DMS79 treated with DMSO at 0.1 percent for 48 hours (cell line): ENCODE measurements at regions not wholly inside any gene's neighbourhood (a gene's known extent, or its start where the extent isn't known, plus 50 kb on each side); places are given as distances from the start of the nearest gene placed in this dataset.

ENCODE experiments used
- DNase-seq: peaks from one replicate; lab custom pipeline; 2025; lab: John Stamatoyannopoulos, UW

GRCh38 chr5:57335092-57335660, 147.4 kb downstream of the ACTBL2 start:
- DNase-seq, result no peak

DNA sequence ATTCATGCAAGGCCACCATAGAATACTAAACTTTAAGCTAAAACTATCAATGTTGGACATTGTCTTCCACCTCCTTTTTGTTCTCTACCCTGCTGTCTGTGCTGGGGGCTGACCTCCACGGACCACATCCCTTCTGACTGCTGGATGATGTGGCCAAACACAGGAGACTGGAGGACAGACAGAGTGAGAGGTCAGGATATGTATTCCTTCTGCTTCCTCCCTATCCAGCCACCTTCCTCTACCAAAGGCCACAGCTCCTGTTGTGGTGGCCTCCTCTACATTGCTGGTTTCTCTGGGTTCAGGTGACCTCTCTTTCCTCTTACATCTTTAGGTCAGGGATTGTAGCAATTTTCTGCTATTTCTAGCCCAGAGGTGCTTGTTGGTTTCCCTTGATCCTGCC, 148.1 kb downstream of the ACTBL2 start:
- no peak for DNase-seq

DNA sequence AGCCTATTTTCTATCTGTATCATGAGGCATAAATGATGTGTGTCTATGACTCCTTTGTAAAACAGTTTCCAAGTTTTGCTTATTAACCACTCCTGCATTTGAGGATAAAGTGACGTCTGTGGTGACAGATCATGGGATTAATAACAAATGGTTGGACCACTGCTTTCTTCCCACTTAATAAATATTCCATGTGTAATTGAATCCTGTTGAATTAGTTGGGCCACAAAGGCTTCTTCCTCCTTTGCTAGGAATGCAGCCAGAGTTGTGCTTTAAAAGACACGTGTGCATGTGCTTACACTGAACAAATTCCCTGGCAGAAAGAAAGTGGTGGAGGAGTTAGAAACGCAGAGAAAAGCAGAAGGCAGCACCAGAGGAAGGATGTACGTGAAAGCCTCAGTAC, 150.2 kb downstream of the ACTBL2 start:
- DNase-seq, result no peak

DNA sequence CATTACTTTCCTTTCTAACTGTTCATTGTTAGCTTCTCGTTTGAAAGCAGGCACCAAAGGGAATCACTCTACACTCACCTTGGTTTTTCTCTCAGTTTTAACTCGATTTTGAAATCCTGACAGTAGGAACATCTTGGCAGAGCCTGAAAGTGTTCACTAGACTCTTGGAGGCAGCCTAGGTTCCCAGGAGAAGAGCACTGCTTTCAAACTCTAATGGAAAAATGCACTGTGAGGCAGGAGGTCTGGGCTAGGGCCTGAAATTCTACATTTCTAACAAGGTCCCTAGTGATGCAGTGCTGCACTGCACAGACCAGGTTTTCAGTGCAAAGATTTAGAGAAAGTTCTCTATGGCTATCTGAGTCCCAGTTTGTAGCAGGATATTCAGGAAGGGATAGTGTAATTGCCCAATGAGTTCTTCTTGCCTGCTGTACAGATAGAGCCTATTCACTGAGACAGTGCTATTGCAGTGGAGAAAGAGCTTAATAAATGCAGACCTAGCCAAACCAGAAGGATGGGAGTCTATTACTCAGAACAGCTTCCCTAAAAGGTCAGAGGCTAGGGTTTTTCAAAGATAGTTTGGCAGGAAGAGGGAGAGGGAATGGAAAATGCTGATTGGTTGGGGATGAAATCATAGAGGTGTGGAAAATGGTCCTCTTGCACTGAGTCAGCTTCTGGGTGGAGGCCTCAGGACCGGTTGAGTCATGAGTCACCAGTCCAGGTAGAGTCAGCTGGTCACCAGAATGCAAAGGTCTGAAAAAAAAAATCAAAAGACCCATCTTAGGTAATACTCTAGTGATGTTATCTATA, 153.9 kb downstream of the GPBP1 start:
- DNase-seq, result no peak

DNA sequence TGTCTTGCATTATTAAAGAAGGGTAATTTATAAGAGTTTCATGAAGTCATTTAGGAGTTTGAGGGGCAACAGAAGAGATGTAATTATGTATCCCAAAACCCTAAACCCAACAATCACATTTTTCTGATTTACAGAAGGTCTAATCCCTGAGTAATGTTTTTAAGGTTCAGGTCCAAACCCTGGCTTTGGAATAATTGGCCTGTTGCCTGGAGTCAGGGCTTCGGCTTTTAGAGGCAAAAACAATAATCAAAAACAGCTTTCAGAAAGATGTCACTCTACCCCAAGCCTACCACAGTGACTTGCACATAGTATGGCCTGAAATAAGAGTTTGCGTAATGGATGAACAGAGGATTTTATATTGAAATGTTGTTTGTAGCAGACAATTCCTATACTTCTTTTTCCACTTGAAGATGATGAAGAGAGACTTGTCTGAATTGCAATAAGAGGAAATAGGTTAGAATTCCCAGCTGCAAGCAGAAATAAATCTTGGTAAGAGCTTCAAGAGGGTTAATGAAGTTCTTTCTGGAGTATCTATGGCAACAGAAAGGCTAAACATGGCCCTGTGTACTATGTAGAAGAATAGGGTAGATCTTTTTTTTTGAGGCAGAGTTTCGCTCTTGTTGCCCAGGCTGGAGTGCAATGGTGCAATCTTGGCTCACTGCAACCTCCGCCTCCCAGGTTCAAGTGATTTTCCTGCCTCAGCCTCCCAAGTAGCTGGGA, 152.0 kb downstream of the GPBP1 start:
- DNase-seq, result peak; percentile 11

DNA sequence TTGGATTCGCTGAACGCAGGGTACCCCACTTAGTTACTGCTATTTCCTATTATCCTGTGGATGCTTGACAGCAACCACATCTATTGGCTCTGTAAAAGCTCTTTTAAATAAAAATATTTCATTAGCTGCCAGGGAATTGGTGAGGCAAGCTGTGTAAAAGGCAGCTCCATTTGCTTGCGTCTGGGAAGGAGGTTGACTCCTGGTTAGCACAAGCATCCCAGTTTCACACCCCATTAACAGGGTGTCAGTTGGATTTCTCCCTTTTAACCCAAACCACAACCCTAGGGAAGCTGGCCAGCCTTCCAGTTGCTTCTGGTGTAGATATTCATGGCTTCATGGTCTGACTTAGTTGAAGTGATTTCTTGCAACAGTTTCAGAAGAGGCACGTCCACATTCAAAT, 151.0 kb downstream of the GPBP1 start:
- DNase-seq, result peak; percentile 9

DNA sequence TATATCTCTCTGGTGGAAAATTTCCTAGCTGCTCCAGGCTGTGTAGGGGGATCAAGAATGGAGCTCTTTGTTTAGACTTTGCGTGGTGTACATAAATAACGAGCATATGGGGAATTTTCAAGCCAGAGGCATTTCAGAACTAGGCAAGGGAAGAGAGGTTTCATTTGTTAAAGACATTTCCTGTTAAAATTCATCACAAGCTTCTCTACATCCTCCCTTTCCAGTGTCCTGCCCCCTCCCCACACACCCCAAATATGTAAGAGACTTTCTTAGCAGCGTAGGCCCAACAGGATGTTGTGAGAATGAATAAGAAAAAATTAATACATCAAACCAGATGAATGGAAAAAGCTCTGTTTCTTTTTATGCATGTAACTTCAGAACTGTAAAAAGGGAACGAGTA, 150.3 kb downstream of the GPBP1 start:
- no peak for DNase-seq

DNA sequence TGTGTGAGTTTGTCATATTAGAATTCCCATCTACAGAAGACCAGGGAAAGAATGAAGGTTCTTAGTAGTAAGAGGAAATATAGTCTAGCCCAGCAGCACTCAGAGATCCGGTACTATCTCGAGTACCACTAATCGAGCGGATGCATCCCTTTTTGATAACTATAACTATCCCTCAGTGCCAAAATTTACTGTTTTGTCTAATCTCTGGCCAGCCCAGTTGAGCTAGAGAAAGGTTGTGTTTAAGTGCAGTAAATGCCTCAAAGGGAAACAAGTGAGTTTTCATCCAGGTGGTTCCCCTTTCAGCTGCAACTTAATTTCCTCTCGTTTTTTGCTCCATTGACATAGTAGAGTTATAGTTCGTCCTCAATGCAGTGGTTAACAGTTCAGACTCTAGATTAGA, 146.7 kb downstream of the GPBP1 start:
- no peak for DNase-seq

GRCh38 chr5:57319628-57320027, 145.8 kb downstream of the GPBP1 start:
- no peak for DNase-seq

DNA sequence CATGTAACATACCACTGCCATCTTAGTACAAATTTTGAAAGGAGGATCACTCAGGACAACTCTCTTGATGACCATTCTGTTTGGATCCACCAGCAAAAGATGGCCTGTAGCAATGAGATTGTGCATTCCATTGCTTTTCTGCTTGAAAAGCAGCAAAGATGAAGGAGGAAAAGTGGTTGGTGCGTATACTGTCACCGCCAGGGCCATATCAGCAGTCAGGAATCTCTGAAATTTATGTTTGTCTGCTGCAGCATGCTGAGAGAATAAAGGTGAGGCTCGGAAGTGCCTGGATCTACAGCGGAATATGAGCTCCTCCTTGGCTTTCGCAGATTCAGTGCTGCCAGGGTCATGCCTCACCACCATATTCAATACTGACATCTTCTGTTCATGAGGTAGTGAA, 144.4 kb downstream of the GPBP1 start:
- DNase-seq, result no peak

DNA sequence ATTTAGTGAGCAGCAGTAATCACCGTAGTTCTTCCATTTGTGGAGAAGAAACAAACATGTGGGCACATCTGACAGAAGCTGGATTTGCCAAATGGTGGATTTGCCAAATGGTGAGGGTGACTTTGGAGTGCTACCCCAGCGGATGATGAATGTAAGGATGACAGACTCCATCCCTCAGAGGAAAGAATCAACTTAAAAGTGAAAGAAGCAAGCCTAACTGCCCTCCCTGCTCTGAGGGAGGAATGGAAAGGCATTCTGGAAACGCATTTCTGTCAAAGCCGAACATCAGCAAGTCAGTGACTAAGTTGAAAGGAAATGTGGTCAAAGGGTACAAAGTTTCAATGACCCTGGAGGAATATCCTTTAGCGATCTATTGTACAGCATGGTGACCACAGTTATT, 143.5 kb downstream of the GPBP1 start:
- DNase-seq, result no peak

GRCh38 chr5:57316798-57317327, 143.0 kb downstream of the GPBP1 start:
- no peak for DNase-seq

DNA sequence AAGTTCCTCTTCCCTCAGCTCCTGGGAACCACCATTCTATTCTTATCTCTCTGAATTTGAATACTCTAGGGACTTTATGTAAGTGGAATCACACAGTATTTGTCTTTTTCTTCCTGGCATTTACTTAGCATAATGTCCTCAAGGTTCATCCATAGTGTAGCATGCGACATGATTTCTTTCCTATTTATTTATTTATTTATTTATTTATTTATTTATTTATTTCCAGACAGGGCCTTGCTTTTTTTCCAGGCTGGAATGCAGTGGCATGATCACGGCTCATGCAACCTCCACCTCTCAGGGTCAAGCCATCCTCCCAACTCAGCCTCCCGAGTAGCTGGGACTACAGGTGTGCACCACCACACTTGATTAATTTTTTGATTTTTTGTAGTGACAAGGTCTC, 142.1 kb downstream of the GPBP1 start:
- DNase-seq, result no peak
